ENCODE measurements at regions not wholly inside any gene's neighbourhood (a gene's known extent, or its start where the extent isn't known, plus 50 kb on each side); places are given as distances from the start of the nearest gene placed in this dataset.

GRCh38 chr3:27540231-27540630 lies 56.0 kb upstream of the SLC4A7 start:
- no peak for TF ChIP-seq ZNF274 (IDR thresholded peaks at IDR 0.05; ENCODE audit: low read depth, low read length)
- no peak overlapping the region for H3K4me3 ChIP-seq (ENCODE audit: low read length)

- no peak overlapping the region for H3K4me3 ChIP-seq (ENCODE audit: low read length)
- TF ChIP-seq ZNF274 (IDR thresholded peaks at IDR 0.05; ENCODE audit: low read depth, low read length), result no peak
Measured at GRCh38 chr3:27536491-27536890, 52.3 kb upstream of the SLC4A7 start.

GRCh38 chr3:27535809-27536392 lies 51.7 kb upstream of the SLC4A7 start:
- H3K4me3 ChIP-seq (ENCODE audit: low read length), result no peak overlapping the region

GRCh38 chr3:27533718-27534573 lies 49.8 kb upstream of the SLC4A7 start:
- no peak overlapping the region for H3K4me3 ChIP-seq (ENCODE audit: low read length)
- TF ChIP-seq ZNF274 (IDR thresholded peaks at IDR 0.05; ENCODE audit: low read depth, low read length), result no peak

More at GRCh38 chr3:27535809-27536392, 51.7 kb upstream of the SLC4A7 start:
- TF ChIP-seq ZNF274 (IDR thresholded peaks at IDR 0.05; ENCODE audit: low read depth, low read length), result no peak

Data from GM08714 (cell line).